ENCODE measurements at regions not wholly inside any gene's neighbourhood (a gene's known extent, or its start where the extent isn't known, plus 50 kb on each side); places are given as distances from the start of the nearest gene placed in this dataset.

- 80 to 87% (median 82%) methylated on average over 2 of the region's 2 CpGs for WGBS, 3 donors
- H3K27me3 ChIP-seq, result no peaks in the 10 kb centered on the region
- TF ChIP-seq EP300 (IDR thresholded peaks at IDR 0.05), result no peak
- TF ChIP-seq CTCF (IDR thresholded peaks at IDR 0.05), result no peak
- TF ChIP-seq POLR2A (IDR thresholded peaks at IDR 0.05), result no peak
- H3K36me3 ChIP-seq, result no peaks in the 10 kb centered on the region
- no peak overlapping the region for H3K4me3 ChIP-seq
- H3K4me1 ChIP-seq (ENCODE audit: insufficient read depth), result no peaks in the 10 kb centered on the region
- H3K27ac ChIP-seq, result no peak overlapping the region
- DNase-seq, result no peak
- H3K9me3 ChIP-seq, result no peaks in the 10 kb centered on the region
- intact Hi-C loops (cut with DNase I), result no loop called here
Observed at GRCh38 chr14:82091097-82091496, 557.4 kb upstream of the SEL1L start.

- Histone ChIP-seq H3K4me3 (no peak overlapping the region), H3K27ac (no peak overlapping the region), H3K4me1 (ENCODE audit: insufficient read depth) (no peaks in the 10 kb centered on the region), H3K9me3 (no peaks in the 10 kb centered on the region), H3K27me3 (no peaks in the 10 kb centered on the region), H3K36me3 (no peaks in the 10 kb centered on the region)
- no peak for DNase-seq
- TF ChIP-seq POLR2A (IDR thresholded peaks at IDR 0.05), result no peak
- no peak for TF ChIP-seq CTCF (IDR thresholded peaks at IDR 0.05)
- no peak for TF ChIP-seq EP300 (IDR thresholded peaks at IDR 0.05)
- WGBS, 3 donors, result 68 to 78% (median 69%) methylated on average over 5 of the region's 5 CpGs
- intact Hi-C loops (cut with DNase I), result no loop called here
Observed at GRCh38 chr14:82094829-82095345, 561.2 kb upstream of the SEL1L start.

- no peak overlapping the region for H3K27ac ChIP-seq
- intact Hi-C loops (cut with DNase I), result no loop called here
- no peak for TF ChIP-seq POLR2A (IDR thresholded peaks at IDR 0.05)
- TF ChIP-seq CTCF (IDR thresholded peaks at IDR 0.05), result no peak
- TF ChIP-seq EP300 (IDR thresholded peaks at IDR 0.05), result no peak
- WGBS, 3 donors, result 35 to 52% (median 48%) methylated on average over 1 of the region's 1 CpG
- H3K4me1 ChIP-seq (ENCODE audit: insufficient read depth), result no peaks in the 10 kb centered on the region
- H3K36me3 ChIP-seq, result no peaks in the 10 kb centered on the region
- no peak for DNase-seq
- H3K4me3 ChIP-seq, result no peak overlapping the region
- no peaks in the 10 kb centered on the region for H3K9me3 ChIP-seq
- no peaks in the 10 kb centered on the region for H3K27me3 ChIP-seq
Observed at GRCh38 chr14:82104013-82104412, 570.4 kb upstream of the SEL1L start.

- 17 to 48% (median 20%) methylated on average over 1 of the region's 1 CpG for WGBS, 3 donors
- intact Hi-C loops (cut with DNase I), result no loop called here
- DNase-seq, result no peak
Observed at GRCh38 chr14:82112210-82112839, 578.7 kb upstream of the SEL1L start.

More at GRCh38 chr14:82112210-82112839, 578.7 kb upstream of the SEL1L start:
- no peaks in the 10 kb centered on the region for H3K27me3 ChIP-seq
- TF ChIP-seq CTCF (IDR thresholded peaks at IDR 0.05), result no peak
- no peak for TF ChIP-seq EP300 (IDR thresholded peaks at IDR 0.05)
- no peak for TF ChIP-seq POLR2A (IDR thresholded peaks at IDR 0.05)
- H3K27ac ChIP-seq, result no peak overlapping the region
- no peaks in the 10 kb centered on the region for H3K36me3 ChIP-seq
- H3K4me1 ChIP-seq (ENCODE audit: insufficient read depth), result no peaks in the 10 kb centered on the region
- no peaks in the 10 kb centered on the region for H3K9me3 ChIP-seq
- H3K4me3 ChIP-seq, result no peak overlapping the region

Measured in ovary (tissue), 7 donors.